Fibroblast of peridontal ligament (primary cell): ENCODE measurements at regions not wholly inside any gene's neighbourhood (a gene's known extent, or its start where the extent isn't known, plus 50 kb on each side); places are given as distances from the start of the nearest gene placed in this dataset.

Experiments used
- DNase-seq: peaks from one replicate; pipeline ENCODE4 v3.0.0-alpha.2; 2010; ENCODE audit errors: extremely low read depth

DNA sequence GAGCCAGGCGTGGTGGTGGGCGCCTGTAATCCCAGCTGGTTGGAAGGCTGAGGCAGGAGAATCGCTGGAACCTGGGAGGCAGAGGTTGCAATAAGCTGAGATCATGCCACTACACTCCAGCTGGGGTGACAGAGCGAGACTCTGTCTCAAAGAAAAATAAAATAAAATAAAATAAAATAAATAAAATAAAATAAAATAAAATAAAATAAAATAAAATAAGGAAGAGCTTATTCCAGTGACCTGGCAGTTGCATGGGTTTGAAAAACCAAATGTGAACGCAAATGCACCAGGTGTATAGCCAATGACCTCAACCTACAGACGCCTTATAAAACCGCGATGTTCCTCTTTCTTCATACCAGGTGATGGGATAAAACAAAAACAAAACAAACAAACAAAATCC is 995.7 kb downstream of the TYW1 start:
- DNase-seq, result no peak

DNA sequence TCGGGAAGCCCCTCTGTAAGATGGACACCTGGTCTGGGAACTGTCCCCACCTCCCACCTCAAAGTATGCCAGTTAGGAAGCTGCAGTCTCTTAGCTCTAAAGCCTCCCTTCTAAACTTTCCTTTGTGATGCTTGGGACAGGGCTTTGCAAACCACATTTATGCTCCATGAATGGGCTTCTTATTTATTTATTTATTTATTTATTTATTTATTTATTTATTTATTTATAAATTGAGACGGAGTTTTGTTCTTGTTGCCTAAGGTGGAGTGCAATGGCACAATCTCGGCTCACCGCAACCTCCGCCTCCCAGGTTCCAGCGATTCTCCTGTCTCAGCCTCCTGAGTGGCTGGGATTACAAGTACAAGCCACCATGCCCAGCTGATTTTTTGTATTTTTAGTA is 1009.4 kb downstream of the TYW1 start:
- DNase-seq, result no peak

DNA sequence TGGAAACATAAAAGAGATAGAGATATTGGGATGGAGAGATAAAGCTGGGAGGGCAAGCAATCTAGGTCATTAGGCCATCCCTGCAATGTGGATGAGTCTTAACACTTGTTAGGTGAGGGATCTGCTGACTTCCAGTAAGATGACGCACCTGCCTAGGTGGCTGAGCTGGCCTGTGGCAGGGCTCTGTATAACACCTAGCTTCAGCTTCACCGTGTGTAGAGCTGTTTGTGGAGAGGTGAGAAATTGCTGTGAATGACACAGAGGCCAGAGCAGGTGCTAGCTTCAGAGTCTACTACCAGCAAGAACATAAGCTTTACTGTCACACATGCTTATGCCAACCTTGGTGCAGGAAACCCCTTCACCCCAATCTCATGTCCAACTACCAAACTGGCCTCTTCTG is 1010.0 kb downstream of the TYW1 start:
- DNase-seq, result no peak

DNA sequence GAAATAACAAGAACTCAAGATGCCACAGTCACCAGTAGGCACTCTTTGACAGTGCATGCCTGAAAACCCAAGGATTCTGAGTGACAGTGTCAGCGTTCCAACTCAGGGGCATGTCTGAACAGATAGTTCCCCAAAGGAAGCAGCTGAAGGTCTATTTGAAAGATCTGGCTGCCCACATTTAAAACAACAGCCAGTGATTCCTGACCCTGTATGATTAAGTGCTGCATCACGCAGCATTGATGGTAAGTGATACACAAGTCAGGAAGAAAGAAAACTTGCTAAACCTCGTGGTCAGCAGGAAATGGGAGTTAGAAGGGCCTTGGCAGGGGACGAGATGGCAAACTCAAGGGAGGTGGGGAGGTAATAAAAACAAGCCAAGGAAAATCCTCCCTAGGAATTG is 1013.1 kb downstream of the TYW1 start:
- no peak for DNase-seq

DNA sequence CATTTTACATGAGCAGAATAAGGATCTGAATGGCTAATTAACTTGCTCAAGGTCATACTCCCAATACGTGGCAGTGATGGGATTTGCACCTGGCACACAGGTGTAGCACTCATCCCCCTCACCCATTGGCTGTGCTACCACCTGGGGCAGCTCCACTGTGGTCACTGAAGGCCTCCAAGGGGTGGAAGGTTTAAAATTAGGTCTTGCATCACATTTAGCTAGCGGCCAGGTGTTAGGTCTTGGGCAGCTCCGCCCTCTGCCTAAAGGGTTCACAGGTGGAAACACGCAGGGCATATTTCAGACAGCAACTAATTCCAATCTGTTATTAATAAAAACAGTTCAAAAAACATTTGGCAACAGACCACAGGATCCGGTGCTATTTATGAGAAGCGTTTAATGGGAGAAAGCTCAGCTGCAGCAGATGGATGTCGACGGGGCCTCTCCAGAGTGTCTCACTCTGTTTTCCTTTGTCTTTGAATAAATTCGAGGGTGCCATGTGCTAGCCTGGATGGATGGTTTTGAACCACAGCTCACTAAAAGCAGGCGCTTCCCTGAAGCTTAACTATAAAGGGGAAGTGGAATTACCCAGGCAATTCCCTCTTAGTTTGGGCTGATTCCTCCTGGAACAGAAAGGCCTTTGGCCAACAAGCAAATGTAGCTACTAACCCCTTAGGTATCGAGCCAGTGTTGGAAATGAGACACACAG is 1017.6 kb downstream of the TYW1 start:
- no peak for DNase-seq

DNA sequence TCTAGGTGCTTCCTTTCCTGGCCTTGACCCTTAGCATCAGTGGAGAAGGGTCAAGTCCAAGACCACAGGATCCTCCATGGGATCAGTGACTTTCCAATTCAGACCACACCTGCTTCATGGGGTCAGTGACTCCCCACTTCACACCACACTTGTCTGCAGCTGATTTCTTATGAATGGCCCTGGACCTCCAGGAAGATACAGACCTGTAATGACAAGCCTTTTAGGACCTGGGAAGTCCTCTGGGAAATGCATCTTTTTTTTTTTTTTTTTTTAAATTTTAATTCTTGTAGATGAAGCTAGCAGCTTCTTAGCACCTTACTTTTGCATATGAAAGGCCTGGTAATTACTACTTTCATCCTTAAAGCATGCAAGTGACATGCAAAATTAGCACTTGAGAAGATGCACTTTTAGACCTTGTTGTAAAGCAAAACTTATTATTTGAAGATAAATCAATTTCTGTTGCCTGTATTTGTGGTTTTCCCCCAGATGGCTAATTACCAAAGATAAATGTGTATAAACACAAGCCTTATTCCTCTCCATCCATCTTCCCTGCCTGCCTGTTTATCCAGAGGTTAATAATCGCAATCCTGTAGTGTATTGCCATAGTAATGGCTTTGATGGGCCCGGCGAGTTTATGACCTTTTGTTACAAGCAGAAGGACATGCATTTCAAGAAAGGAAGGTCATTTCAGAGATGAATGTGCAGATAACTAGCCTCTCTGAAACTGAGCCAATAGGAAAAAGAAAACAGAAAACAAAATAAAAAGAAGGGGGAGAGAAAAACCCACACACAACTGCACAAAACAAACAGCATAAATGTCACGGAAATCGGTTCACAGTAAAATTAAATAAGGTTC is 1018.7 kb downstream of the TYW1 start:
- DNase-seq, result no peak

DNA sequence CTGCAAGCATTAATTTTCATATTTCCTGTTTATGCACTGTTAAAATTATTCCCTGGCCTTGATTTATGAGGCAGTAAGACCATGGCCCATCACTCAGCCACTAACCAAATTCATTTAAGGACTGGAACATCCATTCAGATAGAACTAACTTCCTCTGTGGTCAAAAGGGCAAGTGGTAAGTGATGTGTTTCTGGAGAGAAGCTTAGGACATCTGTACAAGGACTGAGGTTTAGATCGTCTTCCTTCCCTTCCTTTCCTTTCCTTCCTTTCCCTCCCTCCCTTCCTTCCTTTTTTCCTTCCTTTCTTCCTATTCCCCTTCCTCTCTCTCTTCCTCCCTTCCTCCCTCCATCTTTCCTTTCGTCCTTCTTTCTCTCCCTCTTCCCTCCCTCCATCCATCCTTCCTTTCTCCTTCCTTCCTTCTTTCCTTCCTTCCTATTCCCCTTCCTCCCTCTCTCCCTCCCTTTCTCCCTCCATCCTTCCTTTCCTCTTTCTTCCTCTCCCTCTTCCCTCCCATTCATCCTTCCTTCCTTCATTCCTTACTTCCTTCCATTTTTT is 1019.4 kb downstream of the TYW1 start:
- no peak for DNase-seq

DNA sequence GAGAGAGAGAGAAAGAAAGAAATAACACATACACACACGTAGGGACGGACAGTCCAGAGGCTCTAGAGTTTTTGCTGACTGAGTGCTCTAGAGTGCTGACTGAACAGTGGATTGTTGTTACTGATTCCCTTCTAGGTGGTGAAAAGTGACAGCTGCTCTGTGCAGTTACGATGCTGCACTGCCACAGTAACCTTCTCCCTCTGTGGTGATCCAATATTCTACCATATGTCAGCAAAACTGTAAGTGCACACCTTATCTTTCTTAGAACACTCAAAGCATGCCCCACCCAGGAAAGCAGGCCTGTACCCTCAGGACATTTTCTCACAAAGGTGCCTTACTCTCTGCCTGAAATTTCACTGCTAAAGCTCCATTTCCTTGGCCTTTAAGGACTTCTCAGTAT is 1023.5 kb downstream of the TYW1 start:
- DNase-seq, result no peak

DNA sequence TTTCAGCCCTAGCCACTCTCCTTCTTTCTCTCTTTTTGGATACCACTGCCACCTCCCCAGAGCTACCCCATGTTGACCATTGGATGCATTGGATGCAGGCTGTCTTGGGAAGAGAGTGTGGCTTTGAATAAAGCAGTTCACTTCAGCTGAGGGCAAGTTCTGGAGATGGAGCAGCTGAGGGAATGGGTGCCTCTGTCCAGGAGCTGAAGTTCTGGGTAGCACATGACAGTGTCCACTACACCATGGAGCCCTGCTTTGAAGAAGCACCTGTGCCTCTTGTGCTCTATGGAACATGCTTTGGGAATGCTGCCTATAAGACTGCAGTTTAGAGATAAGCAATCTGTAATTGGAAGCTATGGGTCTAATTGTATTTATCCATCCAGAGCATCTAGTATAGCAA is 1028.7 kb downstream of the TYW1 start:
- DNase-seq, result no peak

DNA sequence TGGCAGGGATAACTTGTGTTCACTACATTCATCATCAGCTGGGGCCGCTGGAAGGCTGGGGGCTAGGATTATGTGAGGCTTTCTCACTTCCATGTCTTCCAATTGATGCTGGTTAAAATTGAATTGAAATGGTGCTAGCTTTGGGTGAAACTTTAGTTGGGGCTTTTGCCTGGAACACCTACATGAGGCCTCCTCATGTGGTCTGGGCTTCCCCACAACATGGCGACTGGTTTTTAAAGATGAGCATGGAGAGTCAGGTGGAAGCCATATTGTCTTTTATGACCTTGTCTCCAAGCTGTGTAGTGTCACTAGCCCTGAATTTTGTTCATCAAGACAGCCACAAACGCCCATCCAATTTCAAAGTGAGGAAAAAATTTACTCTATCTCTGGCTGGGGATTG is 1033.9 kb downstream of the TYW1 start:
- no peak for DNase-seq

DNA sequence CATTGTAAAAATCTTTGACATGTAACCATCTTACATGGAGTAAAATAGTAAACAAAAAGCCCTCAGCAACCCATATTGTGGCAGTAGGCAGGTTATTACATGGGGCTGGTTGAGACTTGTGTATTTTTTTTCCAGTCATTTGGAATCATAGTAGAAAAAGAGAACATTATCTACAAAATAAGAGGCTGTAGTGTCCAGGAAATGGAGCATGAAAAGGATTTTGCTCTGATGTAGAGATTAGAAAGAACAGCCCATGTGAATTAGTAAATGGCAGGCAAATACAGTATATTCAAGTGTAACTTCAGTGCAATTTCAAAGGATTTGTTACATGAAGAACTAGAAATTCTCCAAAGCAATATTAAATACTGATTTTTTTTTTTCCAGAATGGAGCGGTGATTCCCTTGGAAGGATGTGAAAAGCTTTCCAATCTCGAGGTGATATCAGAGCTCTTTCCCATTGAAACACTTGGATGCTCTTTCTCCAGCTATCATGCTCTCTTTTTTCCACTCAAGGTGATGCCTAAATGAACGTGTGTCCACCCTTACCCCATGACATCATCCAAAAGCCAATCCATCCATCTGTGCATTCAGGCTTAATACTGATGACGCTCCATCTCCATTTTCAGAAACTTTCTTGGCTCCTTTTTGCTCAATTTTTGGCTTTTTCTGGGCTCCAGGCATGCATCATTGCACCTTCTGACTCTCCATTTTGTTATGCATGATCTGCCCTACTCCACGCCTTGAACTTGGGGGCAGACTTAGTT is 1034.7 kb downstream of the TYW1 start:
- no peak for DNase-seq

DNA sequence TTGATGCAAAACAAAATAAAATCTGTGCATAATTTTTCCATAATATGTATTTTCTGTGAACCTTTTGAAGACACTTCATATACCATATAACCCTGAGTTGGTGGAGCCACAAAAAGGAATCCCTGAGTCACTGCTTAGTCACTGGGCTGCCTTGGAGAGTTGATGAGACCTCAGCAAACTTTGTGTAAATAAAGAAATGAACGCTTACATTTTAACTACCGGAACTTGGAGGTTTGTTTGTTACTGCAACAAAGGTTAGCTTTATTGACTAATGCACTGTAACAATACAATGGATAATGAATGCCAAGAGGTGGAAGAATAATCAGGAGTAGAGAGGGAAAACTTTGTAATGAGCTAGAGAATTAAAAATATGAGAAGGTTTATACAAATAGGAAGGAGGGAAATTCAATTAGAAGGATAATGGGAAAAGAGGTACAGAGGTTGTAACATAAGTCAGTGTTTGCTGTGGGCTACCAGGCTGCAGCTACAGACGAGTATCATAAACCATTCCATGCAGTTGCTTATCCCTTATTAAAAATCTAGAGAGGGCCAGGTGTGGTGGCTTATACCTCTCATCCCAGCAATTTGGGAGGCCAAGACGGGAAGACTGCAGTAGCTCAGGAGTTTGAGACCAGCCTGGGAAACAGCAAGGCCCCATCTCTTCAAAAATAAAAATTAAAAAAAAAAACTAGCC is 1042.1 kb downstream of the TYW1 start:
- peak; percentile 1 for DNase-seq

DNA sequence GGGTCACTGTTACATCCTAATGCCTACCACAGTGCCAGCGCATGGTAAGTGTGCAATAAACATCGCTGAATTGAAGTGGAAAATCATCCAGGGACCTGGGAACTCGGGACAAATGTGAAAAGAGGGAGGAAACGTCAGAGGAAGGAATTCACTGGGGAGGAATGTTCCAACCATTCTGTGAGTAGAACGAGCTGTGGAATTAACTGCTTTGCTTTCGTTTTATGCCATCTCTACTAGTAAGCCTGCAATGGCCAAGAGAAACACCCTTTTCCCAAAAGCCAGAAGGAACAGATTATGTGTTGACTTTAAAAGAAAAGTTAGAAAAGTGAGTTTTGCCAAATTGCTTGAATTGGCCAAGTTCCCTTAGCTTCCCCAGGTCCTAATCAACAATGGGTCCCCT is 1044.9 kb downstream of the TYW1 start:
- no peak for DNase-seq

DNA sequence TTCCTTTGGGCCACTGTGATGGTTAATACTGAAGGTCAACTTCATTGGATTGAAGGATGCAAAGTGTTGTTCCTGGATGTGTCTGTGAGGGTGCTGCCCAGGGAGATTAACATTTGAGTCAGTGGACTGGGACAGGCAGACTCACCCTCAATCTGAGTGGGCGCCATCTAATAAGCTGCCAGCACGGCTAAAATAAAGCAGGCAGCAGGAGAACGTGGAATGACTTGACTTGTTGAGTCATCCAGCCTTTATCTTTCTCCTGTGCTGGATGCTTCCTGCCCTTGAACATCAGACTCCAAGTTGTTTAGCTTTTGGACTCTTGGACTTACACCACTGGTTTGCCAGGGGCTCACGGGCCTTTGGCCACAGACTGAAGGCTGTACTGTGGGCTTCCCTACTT is 1046.9 kb downstream of the TYW1 start:
- DNase-seq, result no peak

DNA sequence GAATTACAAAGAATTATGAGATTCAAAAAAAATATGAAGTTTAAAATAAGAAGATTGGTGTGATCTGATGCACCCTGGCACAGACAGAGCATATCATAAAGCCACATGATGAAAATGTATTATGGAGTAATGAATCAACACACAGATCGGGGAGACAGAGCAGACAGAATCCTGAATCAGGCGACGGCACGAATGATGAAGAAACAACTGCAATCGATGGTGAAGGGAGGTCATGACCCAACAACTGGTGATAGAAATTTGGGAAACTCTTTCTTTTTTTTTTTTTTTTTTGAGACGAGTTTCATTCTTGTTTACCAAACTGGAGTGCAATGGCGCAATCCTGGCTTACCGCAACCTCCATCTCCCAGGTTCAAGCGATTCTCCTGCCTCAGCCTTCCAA is 1054.0 kb downstream of the TYW1 start:
- DNase-seq, result no peak

DNA sequence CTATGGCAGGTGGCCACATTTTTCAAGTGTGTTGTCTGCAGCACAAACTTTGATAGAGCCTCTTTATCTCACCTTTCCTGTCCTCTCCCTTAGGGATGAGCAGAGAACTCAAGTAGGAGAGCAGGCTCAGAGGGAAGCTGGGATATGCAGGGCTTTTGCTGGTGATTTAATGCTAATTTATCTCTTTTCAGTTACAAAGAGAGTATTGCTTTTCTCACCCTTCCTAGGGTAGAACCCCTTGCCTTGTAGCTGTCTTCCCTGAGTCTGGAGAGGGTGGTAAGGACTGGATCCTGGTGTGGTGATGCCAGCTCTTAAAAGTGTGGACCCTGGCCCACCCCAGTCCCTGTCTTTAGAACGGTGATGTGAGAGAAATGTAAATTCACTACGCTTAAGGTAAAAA is 1061.4 kb downstream of the TYW1 start:
- DNase-seq, result no peak

DNA sequence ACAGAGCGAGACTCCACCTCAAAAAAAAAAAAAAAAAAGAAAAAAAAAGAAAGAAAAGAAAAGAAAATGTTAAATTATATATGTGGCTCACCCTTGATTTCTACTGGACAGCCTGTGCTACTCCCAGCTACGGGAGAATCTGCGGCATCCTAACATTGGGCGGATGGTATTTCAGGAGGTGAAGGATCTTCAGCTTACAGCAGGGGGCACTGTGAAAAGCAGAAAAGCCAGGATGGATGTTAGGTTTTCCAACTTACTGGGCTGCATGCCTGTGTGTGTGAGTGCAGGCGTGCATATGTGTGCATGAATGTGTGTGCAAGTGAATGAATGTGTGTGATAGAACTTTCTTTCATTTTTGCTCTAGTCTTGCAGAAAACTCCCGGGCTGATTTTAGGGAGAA is 1066.5 kb downstream of the TYW1 start:
- DNase-seq, result no peak

DNA sequence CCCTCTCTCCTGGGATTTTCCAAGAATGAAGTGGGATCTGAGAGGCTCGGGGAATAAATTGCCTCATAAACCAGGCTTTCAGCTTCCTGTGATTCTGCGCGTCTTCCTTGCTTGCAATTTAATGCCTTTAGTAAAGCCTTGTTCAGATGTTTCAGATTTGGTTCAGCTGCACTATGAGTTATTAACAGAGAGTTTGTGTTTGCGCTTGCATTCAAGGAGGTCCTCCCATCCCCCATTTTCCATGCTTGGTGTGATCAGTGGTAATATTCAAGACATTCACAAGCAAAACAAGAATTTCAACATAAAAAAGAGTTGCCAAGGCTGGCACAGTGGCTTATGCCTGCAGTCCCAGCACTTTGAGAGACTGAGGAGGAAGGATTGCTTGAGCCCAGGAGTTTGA is 1068.9 kb downstream of the TYW1 start:
- no peak for DNase-seq

DNA sequence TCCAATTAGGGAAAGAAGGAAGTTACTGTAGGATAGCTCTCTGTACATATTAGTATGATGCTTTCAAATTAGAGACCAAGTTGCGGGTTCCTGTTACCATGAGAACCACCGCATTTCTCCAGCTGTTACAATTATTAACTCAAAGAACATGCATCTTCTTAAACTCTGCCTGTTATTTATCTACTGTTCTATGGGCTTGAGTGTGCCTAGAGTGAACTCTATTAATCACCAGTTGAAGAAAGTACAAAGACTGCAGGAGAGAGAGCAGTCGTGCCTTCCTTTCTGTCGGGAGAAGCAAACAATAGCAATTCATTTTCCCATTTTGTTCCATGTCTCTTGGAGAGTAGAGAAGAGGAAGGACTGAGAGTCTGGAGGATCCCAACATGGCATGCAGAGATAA is 1071.2 kb downstream of the TYW1 start:
- no peak for DNase-seq

DNA sequence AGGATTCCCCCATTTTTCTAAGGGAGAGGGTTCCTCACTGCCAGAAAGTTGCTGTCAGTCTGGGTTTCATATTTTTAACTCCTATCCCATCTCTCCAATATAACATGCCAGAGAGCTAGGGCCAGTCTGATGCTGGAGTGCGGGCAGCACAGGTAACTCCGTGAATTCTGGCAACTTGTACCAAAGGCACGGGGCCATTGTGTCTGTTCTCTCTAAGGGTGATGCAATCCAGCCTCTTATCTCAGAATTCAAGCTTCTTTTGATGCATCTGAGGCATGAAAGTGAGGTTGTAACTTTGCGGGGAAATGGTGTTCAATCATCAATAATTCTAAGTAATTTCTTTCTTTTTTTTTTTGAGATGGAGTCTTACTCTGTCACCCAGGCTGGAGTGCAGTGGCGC is 1074.4 kb downstream of the TYW1 start:
- no peak for DNase-seq

DNA sequence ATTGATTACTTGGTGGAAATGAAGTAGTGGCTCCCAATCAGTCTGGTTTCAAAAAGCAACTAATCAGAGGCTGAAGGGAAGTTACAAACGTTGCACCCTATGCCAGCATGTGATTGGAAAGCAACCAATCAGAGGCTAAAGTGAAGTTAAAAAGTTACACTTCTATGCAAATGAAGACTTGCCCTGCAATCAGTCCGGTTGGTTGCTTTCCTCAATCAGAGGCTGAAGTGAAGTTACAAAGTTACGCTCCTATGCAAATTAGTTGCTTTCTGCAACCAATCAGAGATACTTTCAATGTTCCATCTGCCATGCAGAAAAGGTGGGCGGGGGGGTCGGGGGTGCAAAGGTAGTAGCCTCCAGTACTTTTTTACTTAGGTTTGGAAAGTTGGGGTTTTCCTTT is 1077.1 kb downstream of the TYW1 start:
- DNase-seq, result no peak

DNA sequence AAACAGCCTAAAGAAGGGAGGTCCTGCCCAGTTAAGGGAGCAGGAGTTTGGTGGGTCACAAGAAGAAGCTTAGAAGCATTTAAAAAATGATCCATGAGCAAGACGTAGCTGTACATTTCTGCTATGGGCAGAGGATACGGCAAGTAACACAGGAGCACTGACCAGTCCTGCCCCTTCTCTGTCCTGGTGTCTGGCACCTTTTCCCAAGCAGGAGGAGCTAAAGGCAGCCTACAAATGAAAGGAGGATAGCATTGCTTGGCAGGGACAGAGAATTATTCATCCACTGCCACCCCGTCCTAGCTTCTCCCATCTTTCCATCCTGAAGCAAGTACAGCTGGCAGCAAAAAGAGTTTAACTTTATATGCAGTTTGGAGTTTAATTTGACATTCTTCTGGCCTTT is 1077.6 kb downstream of the TYW1 start:
- DNase-seq, result no peak
